Lung (tissue), 11 donors: ENCODE measurements at regions not wholly inside any gene's neighbourhood (a gene's known extent, or its start where the extent isn't known, plus 50 kb on each side); places are given as distances from the start of the nearest gene placed in this dataset.

Source experiments
- ATAC-seq: fragments of 200-7000 bp; cut with Tn5 transposase; one replicate; pipeline ENCODE4 v1.9.1; 2020; ENCODE audit warnings: moderate number of reproducible peaks; ENCODE audit not compliant: insufficient read depth, low FRiP score
- DNase-seq, 3 donors: peaks; one replicate each; pipeline ENCODE4 v3.0.0-alpha.2; 2013 to 2017
- H3K27ac ChIP-seq, 2 donors: one replicate each; pipeline ENCODE4 v1.5.1; 2013; ENCODE audit warnings: mild to moderate bottlenecking in 2 of 2, moderate library complexity in 2 of 2, control low read depth in 1 of 2, inconsistent platforms in 1 of 2, low read depth in 1 of 2, low read length in 1 of 2
- H3K27me3 ChIP-seq, 3 donors: one replicate each; pipeline ENCODE4 v1.5.1; 2013; ENCODE audit warnings: low read length in 2 of 3; ENCODE audit not compliant: control insufficient read depth in 3 of 3, insufficient read depth in 3 of 3
- H3K36me3 ChIP-seq, 4 donors: one replicate each; pipeline ENCODE4 v1.5.1; 2013; ENCODE audit warnings: low read length in 4 of 4, mild to moderate bottlenecking in 1 of 4, moderate library complexity in 1 of 4; ENCODE audit not compliant: control insufficient read depth in 4 of 4, insufficient read depth in 4 of 4
- H3K4me1 ChIP-seq, 5 donors: one replicate each; pipeline ENCODE4 v1.5.1; 2013; ENCODE audit warnings: low read length in 5 of 5, mild to moderate bottlenecking in 2 of 5, moderate library complexity in 1 of 5; ENCODE audit not compliant: control insufficient read depth in 5 of 5, insufficient read depth in 5 of 5
- H3K4me3 ChIP-seq: one replicate; pipeline ENCODE4 v1.5.1; 2013; ENCODE audit warnings: mild to moderate bottlenecking, control low read depth, moderate library complexity
- H3K9ac ChIP-seq, 2 donors: one replicate each; pipeline ENCODE4 v1.5.1; 2013; ENCODE audit warnings: low read length in 2 of 2, control low read depth in 1 of 2; ENCODE audit not compliant: insufficient read depth in 1 of 2
- H3K9me3 ChIP-seq, 4 donors: one replicate each; pipeline ENCODE4 v1.5.1; 2013; ENCODE audit warnings: low read length in 3 of 4, mild to moderate bottlenecking in 1 of 4, moderate library complexity in 1 of 4; ENCODE audit not compliant: control insufficient read depth in 4 of 4, insufficient read depth in 3 of 4
- CTCF ChIP-seq: IDR thresholded peaks from 2 replicates; pipeline ENCODE4 v1.5.1; 2012; ENCODE audit warnings: mild to moderate bottlenecking; ENCODE audit errors: control extremely low read depth, extremely low read depth
- WGBS, 2 donors: extraction: QIAGEN DNeasy Blood & Tissue Kit; methylation state at CpG; one replicate each; pipeline ENCODE4 v1.1.7; 2013; 5-methylcytosine and 5-hydroxymethylcytosine counted together
- donor health status: control.
- donor health status: control.
- donor health status: Bipolar disorder and iron deficiency.
- donor health status: healthy.
- donor health status: DM: yes; HTN: yes; CAD: no.

- no peak overlapping the region for H3K27ac ChIP-seq
- no peaks in the 10 kb centered on the region for H3K36me3 ChIP-seq
- ATAC-seq = no peak
- H3K4me1 ChIP-seq = no peaks in the 10 kb centered on the region
- DNase-seq = no peak
- H3K9ac ChIP-seq = no peak overlapping the region
- WGBS, 2 donors = 88 to 92% methylated on average over 9 of the region's 9 CpGs
- no peaks in the 10 kb centered on the region for H3K27me3 ChIP-seq
- H3K4me3 ChIP-seq = no peak overlapping the region
- H3K9me3 ChIP-seq = peaks cover 0 to 7% (median 0%) of the 10 kb centered on the region in 4 donors
- TF ChIP-seq CTCF = no peak
Measured at GRCh38 chr17:77585142-77585860, 373.2 kb upstream of the TNRC6C start.

- DNase-seq (peak; percentile 20 to 51 (median 43)), ATAC-seq (no peak)
- no peak overlapping the region for H3K27ac ChIP-seq
- H3K4me1 ChIP-seq = peaks cover 0 to 5% (median 0%) of the 10 kb centered on the region in 5 donors
- H3K27me3 ChIP-seq = no peaks in the 10 kb centered on the region
- H3K9ac ChIP-seq = no peak overlapping the region
- 57 to 63% methylated on average over 16 of the region's 16 CpGs for WGBS, 2 donors
- H3K4me3 ChIP-seq = no peak overlapping the region
- H3K9me3 ChIP-seq = no peaks in the 10 kb centered on the region
- no peaks in the 10 kb centered on the region for H3K36me3 ChIP-seq
- no peak for TF ChIP-seq CTCF
Measured at GRCh38 chr17:77590951-77591735, 367.4 kb upstream of the TNRC6C start.

GRCh38 chr17:77592106-77592865 lies 366.2 kb upstream of the TNRC6C start:
- Histone ChIP-seq H3K36me3 (no peaks in the 10 kb centered on the region), H3K27me3 (no peaks in the 10 kb centered on the region), H3K9me3 (no peaks in the 10 kb centered on the region), H3K27ac (no peak overlapping the region), H3K4me3 (no peak overlapping the region), H3K4me1 (peaks cover 0 to 5% (median 0%) of the 10 kb centered on the region in 5 donors), H3K9ac (no peak overlapping the region)
- DNase-seq = peak in 2 of 3 donors; percentile 37 to 54
- TF ChIP-seq CTCF = no peak
- ATAC-seq = no peak
- WGBS, 2 donors = 75 to 77% methylated on average over 13 of the region's 13 CpGs
